ENCODE measurements at regions not wholly inside any gene's neighbourhood (a gene's known extent, or its start where the extent isn't known, plus 50 kb on each side); places are given as distances from the start of the nearest gene placed in this dataset.

GRCh38 chr12:27180906-27181505 is 63.1 kb upstream of the STK38L start:
- no peaks in the 10 kb centered on the region for H3K36me3 ChIP-seq (ENCODE audit: insufficient read depth, low read length)
- Mint-ChIP-seq H3K27me3 (no peaks in the 10 kb centered on the region), H3K4me3 (no peak overlapping the region), H3K27ac (no peak overlapping the region), H3K36me3 (no peaks in the 10 kb centered on the region), H3K4me1 (peaks cover 8 to 16% (median 10%) of the 10 kb centered on the region in 4 donors), H3K9me3 (no peaks in the 10 kb centered on the region)
- ChIA-PET POLR2A (ENCODE audit: partially characterized antibody) (interaction anchor here (0.6 kb wide), 1 partner anchor 11 kb away, joined by 3 read pairs; no protein-coding TSS in a partner anchor), CTCF (ENCODE audit: partially characterized antibody) (interaction anchor here (0.6 kb wide), 1 partner anchor 1020 kb away, joined by 4 read pairs; no protein-coding TSS in a partner anchor)
- H3K4me3 ChIP-seq (ENCODE audit: low read length in 2 of 2), result no peak overlapping the region
- peaks cover 9% of the 10 kb centered on the region for H3K4me1 ChIP-seq (ENCODE audit: insufficient read depth, low read length)
- no peak for DNase-seq
- no peak overlapping the region for H3K27ac ChIP-seq (ENCODE audit: low read depth, low read length)
- H3K27me3 ChIP-seq (ENCODE audit: insufficient read depth, low read length), result no peaks in the 10 kb centered on the region
- intact Hi-C loops (cut with micrococcal nuclease), result no loop called here
- H3K9me3 ChIP-seq (ENCODE audit: control insufficient read depth in 1 of 2, low read length in 2 of 2), result no peaks in the 10 kb centered on the region

- H3K4me3 Mint-ChIP-seq, result no peak overlapping the region
- intact Hi-C loops (cut with micrococcal nuclease), result no loop called here
- ChIA-PET CTCF (ENCODE audit: partially characterized antibody) (interaction anchor here (0.6 kb wide), 1 partner anchor 31 kb away, joined by 3 read pairs; no protein-coding TSS in a partner anchor), POLR2A (ENCODE audit: partially characterized antibody) (no interaction called here)
- no peaks in the 10 kb centered on the region for H3K9me3 Mint-ChIP-seq
- Histone ChIP-seq H3K4me3 (ENCODE audit: low read length in 2 of 2) (no peak overlapping the region), H3K9me3 (ENCODE audit: control insufficient read depth in 1 of 2, low read length in 2 of 2) (no peaks in the 10 kb centered on the region), H3K27me3 (ENCODE audit: insufficient read depth, low read length) (no peaks in the 10 kb centered on the region), H3K36me3 (ENCODE audit: insufficient read depth, low read length) (no peaks in the 10 kb centered on the region), H3K4me1 (ENCODE audit: insufficient read depth, low read length) (peaks cover 9% of the 10 kb centered on the region), H3K27ac (ENCODE audit: low read depth, low read length) (no peak overlapping the region)
- H3K27me3 Mint-ChIP-seq, result no peaks in the 10 kb centered on the region
- H3K4me1 Mint-ChIP-seq, result peaks cover 8 to 16% (median 10%) of the 10 kb centered on the region in 4 donors
- H3K27ac Mint-ChIP-seq, result no peak overlapping the region
- no peaks in the 10 kb centered on the region for H3K36me3 Mint-ChIP-seq
- DNase-seq, result no peak
Observed at GRCh38 chr12:27183342-27183741, 60.7 kb upstream of the STK38L start.

- Histone ChIP-seq H3K36me3 (ENCODE audit: insufficient read depth, low read length) (no peaks in the 10 kb centered on the region), H3K27ac (ENCODE audit: low read depth, low read length) (no peak overlapping the region), H3K4me1 (ENCODE audit: insufficient read depth, low read length) (peaks cover 9% of the 10 kb centered on the region), H3K4me3 (ENCODE audit: low read length in 2 of 2) (no peak overlapping the region), H3K27me3 (ENCODE audit: insufficient read depth, low read length) (no peaks in the 10 kb centered on the region), H3K9me3 (ENCODE audit: control insufficient read depth in 1 of 2, low read length in 2 of 2) (no peaks in the 10 kb centered on the region)
- Mint-ChIP-seq H3K4me3 (no peak overlapping the region), H3K27me3 (no peaks in the 10 kb centered on the region), H3K9me3 (no peaks in the 10 kb centered on the region), H3K4me1 (peaks cover 5 to 8% (median 6%) of the 10 kb centered on the region in 4 donors), H3K27ac (peak overlapping the region in 4 of 7 donors; percentile 24 to 48 (median 44)), H3K36me3 (no peaks in the 10 kb centered on the region)
- intact Hi-C loops (cut with micrococcal nuclease), result no loop called here
- peak; percentile 4 to 51 (median 17) for DNase-seq
- ChIA-PET POLR2A (ENCODE audit: partially characterized antibody) (no interaction called here), CTCF (ENCODE audit: partially characterized antibody) (interaction anchor here (0.6 kb wide), 1 partner anchor 291 kb away, joined by 3 read pairs; no protein-coding TSS in a partner anchor)
Observed at GRCh38 chr12:27185234-27186021, 58.7 kb upstream of the STK38L start.

GRCh38 chr12:27186022-27186839 is 57.9 kb upstream of the STK38L start:
- intact Hi-C loops (cut with micrococcal nuclease), result no loop called here
- no peaks in the 10 kb centered on the region for H3K27me3 ChIP-seq (ENCODE audit: insufficient read depth, low read length)
- H3K36me3 Mint-ChIP-seq, result no peaks in the 10 kb centered on the region
- H3K9me3 Mint-ChIP-seq, result no peaks in the 10 kb centered on the region
- H3K9me3 ChIP-seq (ENCODE audit: control insufficient read depth in 1 of 2, low read length in 2 of 2), result no peaks in the 10 kb centered on the region
- H3K4me1 Mint-ChIP-seq, result peaks cover 5 to 8% (median 6%) of the 10 kb centered on the region in 4 donors
- ChIA-PET CTCF (ENCODE audit: partially characterized antibody) (no interaction called here), POLR2A (ENCODE audit: partially characterized antibody) (no interaction called here)
- no peak for DNase-seq
- no peak overlapping the region for H3K4me3 ChIP-seq (ENCODE audit: low read length in 2 of 2)
- H3K4me3 Mint-ChIP-seq, result no peak overlapping the region
- H3K27ac Mint-ChIP-seq, result peak overlapping the region in 2 of 7 donors; percentile 25 to 48
- no peaks in the 10 kb centered on the region for H3K27me3 Mint-ChIP-seq
- H3K36me3 ChIP-seq (ENCODE audit: insufficient read depth, low read length), result no peaks in the 10 kb centered on the region
- H3K4me1 ChIP-seq (ENCODE audit: insufficient read depth, low read length), result peaks cover 9% of the 10 kb centered on the region
- H3K27ac ChIP-seq (ENCODE audit: low read depth, low read length), result no peak overlapping the region

GRCh38 chr12:27187697-27188096 is 56.4 kb upstream of the STK38L start:
- Mint-ChIP-seq H3K4me1 (peaks cover 5 to 8% (median 6%) of the 10 kb centered on the region in 4 donors), H3K9me3 (no peaks in the 10 kb centered on the region), H3K27me3 (no peaks in the 10 kb centered on the region), H3K27ac (no peak overlapping the region), H3K4me3 (no peak overlapping the region), H3K36me3 (no peaks in the 10 kb centered on the region)
- CTCF ChIA-PET (ENCODE audit: partially characterized antibody), result no interaction called here
- no peak for DNase-seq
- H3K9me3 ChIP-seq (ENCODE audit: control insufficient read depth in 1 of 2, low read length in 2 of 2), result no peaks in the 10 kb centered on the region
- H3K4me3 ChIP-seq (ENCODE audit: low read length in 2 of 2), result no peak overlapping the region
- H3K36me3 ChIP-seq (ENCODE audit: insufficient read depth, low read length), result no peaks in the 10 kb centered on the region
- intact Hi-C loops (cut with micrococcal nuclease), result no loop called here
- no peaks in the 10 kb centered on the region for H3K27me3 ChIP-seq (ENCODE audit: insufficient read depth, low read length)
- peaks cover 9% of the 10 kb centered on the region for H3K4me1 ChIP-seq (ENCODE audit: insufficient read depth, low read length)
- H3K27ac ChIP-seq (ENCODE audit: low read depth, low read length), result no peak overlapping the region
- POLR2A ChIA-PET (ENCODE audit: partially characterized antibody), result no interaction called here

GRCh38 chr12:27190761-27191160 is 53.3 kb upstream of the STK38L start:
- H3K36me3 ChIP-seq (ENCODE audit: insufficient read depth, low read length), result no peaks in the 10 kb centered on the region
- H3K27ac ChIP-seq (ENCODE audit: low read depth, low read length), result no peak overlapping the region
- Mint-ChIP-seq H3K27me3 (no peaks in the 10 kb centered on the region), H3K4me3 (no peak overlapping the region), H3K9me3 (no peaks in the 10 kb centered on the region), H3K4me1 (peaks cover 0 to under 1% (median 0%) of the 10 kb centered on the region in 4 donors), H3K36me3 (no peaks in the 10 kb centered on the region), H3K27ac (no peak overlapping the region)
- no peak overlapping the region for H3K4me3 ChIP-seq (ENCODE audit: low read length in 2 of 2)
- DNase-seq, result no peak
- no peaks in the 10 kb centered on the region for H3K27me3 ChIP-seq (ENCODE audit: insufficient read depth, low read length)
- H3K9me3 ChIP-seq (ENCODE audit: control insufficient read depth in 1 of 2, low read length in 2 of 2), result no peaks in the 10 kb centered on the region
- CTCF ChIA-PET (ENCODE audit: partially characterized antibody), result no interaction called here
- H3K4me1 ChIP-seq (ENCODE audit: insufficient read depth, low read length), result peaks cover 1% of the 10 kb centered on the region
- POLR2A ChIA-PET (ENCODE audit: partially characterized antibody), result no interaction called here
- intact Hi-C loops (cut with micrococcal nuclease), result no loop called here

GRCh38 chr12:27191531-27191930 is 52.6 kb upstream of the STK38L start:
- Histone ChIP-seq H3K36me3 (ENCODE audit: insufficient read depth, low read length) (no peaks in the 10 kb centered on the region), H3K27me3 (ENCODE audit: insufficient read depth, low read length) (no peaks in the 10 kb centered on the region), H3K27ac (ENCODE audit: low read depth, low read length) (no peak overlapping the region), H3K4me1 (ENCODE audit: insufficient read depth, low read length) (no peaks in the 10 kb centered on the region), H3K9me3 (ENCODE audit: control insufficient read depth in 1 of 2, low read length in 2 of 2) (no peaks in the 10 kb centered on the region), H3K4me3 (ENCODE audit: low read length in 2 of 2) (no peak overlapping the region)
- Mint-ChIP-seq H3K36me3 (no peaks in the 10 kb centered on the region), H3K27me3 (no peaks in the 10 kb centered on the region), H3K4me1 (no peaks in the 10 kb centered on the region), H3K27ac (no peak overlapping the region), H3K4me3 (no peak overlapping the region), H3K9me3 (no peaks in the 10 kb centered on the region)
- no peak for DNase-seq
- ChIA-PET CTCF (ENCODE audit: partially characterized antibody) (no interaction called here), POLR2A (ENCODE audit: partially characterized antibody) (no interaction called here)
- intact Hi-C loops (cut with micrococcal nuclease), result no loop called here
